ENCODE measurements at regions not wholly inside any gene's neighbourhood (a gene's known extent, or its start where the extent isn't known, plus 50 kb on each side); places are given as distances from the start of the nearest gene placed in this dataset.
"Not testable (repeated sequence)": the region's sequence is repeated elsewhere in the genome, so short reads cannot be mapped to it uniquely, and the experiment has no call there.

- DNase-seq (ENCODE audit: low read depth in 6 of 9, low spot score in 9 of 9): no peak
- Histone ChIP-seq H3K36me3 (ENCODE audit: control insufficient read depth in 2 of 2, insufficient read depth in 2 of 2, low read length in 1 of 2) (no peaks in the 10 kb centered on the region), H3K27ac (ENCODE audit: low read depth in 1 of 2, low read length in 1 of 2) (no peak overlapping the region), H3K27me3 (ENCODE audit: control insufficient read depth in 2 of 2, insufficient read depth in 1 of 2, low read length in 1 of 2) (no peaks in the 10 kb centered on the region), H3K4me3 (ENCODE audit: low read length in 2 of 2) (no peak overlapping the region), H3K4me1 (ENCODE audit: control insufficient read depth in 2 of 2, insufficient read depth in 2 of 2, low read length in 2 of 2) (no peaks in the 10 kb centered on the region), H3K9me3 (ENCODE audit: control insufficient read depth in 2 of 2, insufficient read depth in 1 of 2, low read length in 1 of 2) (no peaks in the 10 kb centered on the region)
- 75% methylated on average over 2 of the region's 2 CpGs for WGBS
Observed at GRCh38 chrX:67044866-67045265, 406.0 kb upstream of the EDA2R start.

GRCh38 chrX:67044029-67044653 is 405.3 kb upstream of the EDA2R start:
- DNase-seq (ENCODE audit: low read depth in 6 of 9, low spot score in 9 of 9): no peak
- 82% methylated on average over 4 of the region's 4 CpGs for WGBS
- H3K36me3 ChIP-seq (ENCODE audit: control insufficient read depth in 2 of 2, insufficient read depth in 2 of 2, low read length in 1 of 2): no peaks in the 10 kb centered on the region
- no peaks in the 10 kb centered on the region for H3K4me1 ChIP-seq (ENCODE audit: control insufficient read depth in 2 of 2, insufficient read depth in 2 of 2, low read length in 2 of 2)
- no peaks in the 10 kb centered on the region for H3K27me3 ChIP-seq (ENCODE audit: control insufficient read depth in 2 of 2, insufficient read depth in 1 of 2, low read length in 1 of 2)
- no peak overlapping the region for H3K27ac ChIP-seq (ENCODE audit: low read depth in 1 of 2, low read length in 1 of 2)
- no peak overlapping the region for H3K4me3 ChIP-seq (ENCODE audit: low read length in 2 of 2)
- H3K9me3 ChIP-seq (ENCODE audit: control insufficient read depth in 2 of 2, insufficient read depth in 1 of 2, low read length in 1 of 2): no peaks in the 10 kb centered on the region

GRCh38 chrX:67004451-67004850 is 365.6 kb upstream of the EDA2R start:
- Histone ChIP-seq H3K9me3 (ENCODE audit: control insufficient read depth in 2 of 2, insufficient read depth in 1 of 2, low read length in 1 of 2) (peaks cover 2 to 19% of the 10 kb centered on the region in 2 donors), H3K27ac (ENCODE audit: low read depth in 1 of 2, low read length in 1 of 2) (no peak overlapping the region), H3K27me3 (ENCODE audit: control insufficient read depth in 2 of 2, insufficient read depth in 1 of 2, low read length in 1 of 2) (no peaks in the 10 kb centered on the region), H3K36me3 (ENCODE audit: control insufficient read depth in 2 of 2, insufficient read depth in 2 of 2, low read length in 1 of 2) (no peaks in the 10 kb centered on the region), H3K4me3 (ENCODE audit: low read length in 2 of 2) (no peak overlapping the region), H3K4me1 (ENCODE audit: control insufficient read depth in 2 of 2, insufficient read depth in 2 of 2, low read length in 2 of 2) (no peaks in the 10 kb centered on the region)
- 96% methylated on average over 1 of the region's 1 CpG for WGBS
- DNase-seq (ENCODE audit: low read depth in 6 of 9, low spot score in 9 of 9): no peak

GRCh38 chrX:66994729-66995128 is 355.9 kb upstream of the EDA2R start:
- DNase-seq (ENCODE audit: low read depth in 6 of 9, low spot score in 9 of 9): no peak
- no peak overlapping the region for H3K4me3 ChIP-seq (ENCODE audit: low read length in 2 of 2)
- no peaks in the 10 kb centered on the region for H3K4me1 ChIP-seq (ENCODE audit: control insufficient read depth in 2 of 2, insufficient read depth in 2 of 2, low read length in 2 of 2)
- no peak overlapping the region for H3K27ac ChIP-seq (ENCODE audit: low read depth in 1 of 2, low read length in 1 of 2)
- WGBS: 66% methylated on average over 2 of the region's 2 CpGs
- H3K9me3 ChIP-seq (ENCODE audit: control insufficient read depth in 2 of 2, insufficient read depth in 1 of 2, low read length in 1 of 2): no peaks in the 10 kb centered on the region
- no peaks in the 10 kb centered on the region for H3K27me3 ChIP-seq (ENCODE audit: control insufficient read depth in 2 of 2, insufficient read depth in 1 of 2, low read length in 1 of 2)
- H3K36me3 ChIP-seq (ENCODE audit: control insufficient read depth in 2 of 2, insufficient read depth in 2 of 2, low read length in 1 of 2): no peaks in the 10 kb centered on the region

GRCh38 chrX:66992077-66992476 is 353.2 kb upstream of the EDA2R start:
- not testable (repeated sequence) for H3K27ac ChIP-seq (ENCODE audit: low read depth in 1 of 2, low read length in 1 of 2)

GRCh38 chrX:66988331-66988730 is 349.5 kb upstream of the EDA2R start:
- Histone ChIP-seq H3K4me3 (ENCODE audit: low read length in 2 of 2) (no peak overlapping the region), H3K27me3 (ENCODE audit: control insufficient read depth in 2 of 2, insufficient read depth in 1 of 2, low read length in 1 of 2) (no peaks in the 10 kb centered on the region), H3K27ac (ENCODE audit: low read depth in 1 of 2, low read length in 1 of 2) (no peak overlapping the region), H3K36me3 (ENCODE audit: control insufficient read depth in 2 of 2, insufficient read depth in 2 of 2, low read length in 1 of 2) (no peaks in the 10 kb centered on the region), H3K9me3 (ENCODE audit: control insufficient read depth in 2 of 2, insufficient read depth in 1 of 2, low read length in 1 of 2) (no peaks in the 10 kb centered on the region), H3K4me1 (ENCODE audit: control insufficient read depth in 2 of 2, insufficient read depth in 2 of 2, low read length in 2 of 2) (no peaks in the 10 kb centered on the region)
- DNase-seq (ENCODE audit: low read depth in 6 of 9, low spot score in 9 of 9): no peak
- 63% methylated on average over 1 of the region's 1 CpG for WGBS

More at GRCh38 chrX:66992077-66992476, 353.2 kb upstream of the EDA2R start:
- not testable (repeated sequence) for H3K27me3 ChIP-seq (ENCODE audit: control insufficient read depth in 2 of 2, insufficient read depth in 1 of 2, low read length in 1 of 2); H3K4me1 ChIP-seq (ENCODE audit: control insufficient read depth in 2 of 2, insufficient read depth in 2 of 2, low read length in 2 of 2); DNase-seq (ENCODE audit: low read depth in 6 of 9, low spot score in 9 of 9); H3K4me3 ChIP-seq (ENCODE audit: low read length in 2 of 2); H3K36me3 ChIP-seq (ENCODE audit: control insufficient read depth in 2 of 2, insufficient read depth in 2 of 2, low read length in 1 of 2); H3K9me3 ChIP-seq (ENCODE audit: control insufficient read depth in 2 of 2, insufficient read depth in 1 of 2, low read length in 1 of 2)
- 97% methylated on average over 2 of the region's 2 CpGs for WGBS

- Histone ChIP-seq H3K9me3 (ENCODE audit: control insufficient read depth in 2 of 2, insufficient read depth in 1 of 2, low read length in 1 of 2) (peaks cover 0 to 2% of the 10 kb centered on the region in 2 donors), H3K27ac (ENCODE audit: low read depth in 1 of 2, low read length in 1 of 2) (no peak overlapping the region), H3K4me1 (ENCODE audit: control insufficient read depth in 2 of 2, insufficient read depth in 2 of 2, low read length in 2 of 2) (no peaks in the 10 kb centered on the region), H3K27me3 (ENCODE audit: control insufficient read depth in 2 of 2, insufficient read depth in 1 of 2, low read length in 1 of 2) (no peaks in the 10 kb centered on the region), H3K36me3 (ENCODE audit: control insufficient read depth in 2 of 2, insufficient read depth in 2 of 2, low read length in 1 of 2) (no peaks in the 10 kb centered on the region), H3K4me3 (ENCODE audit: low read length in 2 of 2) (no peak overlapping the region)
- WGBS: 90% methylated on average over 3 of the region's 3 CpGs
- no peak for DNase-seq (ENCODE audit: low read depth in 6 of 9, low spot score in 9 of 9)
Observed at GRCh38 chrX:66961665-66962064, 322.8 kb upstream of the EDA2R start.

- no peaks in the 10 kb centered on the region for H3K9me3 ChIP-seq (ENCODE audit: control insufficient read depth in 2 of 2, insufficient read depth in 1 of 2, low read length in 1 of 2)
- WGBS: 90% methylated on average over 1 of the region's 1 CpG
- no peak for DNase-seq (ENCODE audit: low read depth in 6 of 9, low spot score in 9 of 9)
Observed at GRCh38 chrX:66931713-66932112, 292.8 kb upstream of the EDA2R start.

GRCh38 chrX:66930516-66930915 is 291.6 kb upstream of the EDA2R start:
- not testable (repeated sequence) for H3K4me3 ChIP-seq (ENCODE audit: low read length in 2 of 2); H3K4me1 ChIP-seq (ENCODE audit: control insufficient read depth in 2 of 2, insufficient read depth in 2 of 2, low read length in 2 of 2); H3K27ac ChIP-seq (ENCODE audit: low read depth in 1 of 2, low read length in 1 of 2); H3K9me3 ChIP-seq (ENCODE audit: control insufficient read depth in 2 of 2, insufficient read depth in 1 of 2, low read length in 1 of 2); H3K27me3 ChIP-seq (ENCODE audit: control insufficient read depth in 2 of 2, insufficient read depth in 1 of 2, low read length in 1 of 2); H3K36me3 ChIP-seq (ENCODE audit: control insufficient read depth in 2 of 2, insufficient read depth in 2 of 2, low read length in 1 of 2); DNase-seq (ENCODE audit: low read depth in 6 of 9, low spot score in 9 of 9)
- WGBS: 96% methylated on average over 18 of the region's 18 CpGs

More at GRCh38 chrX:66931713-66932112, 292.8 kb upstream of the EDA2R start:
- Histone ChIP-seq H3K27ac (ENCODE audit: low read depth in 1 of 2, low read length in 1 of 2) (no peak overlapping the region), H3K4me1 (ENCODE audit: control insufficient read depth in 2 of 2, insufficient read depth in 2 of 2, low read length in 2 of 2) (no peaks in the 10 kb centered on the region), H3K27me3 (ENCODE audit: control insufficient read depth in 2 of 2, insufficient read depth in 1 of 2, low read length in 1 of 2) (no peaks in the 10 kb centered on the region), H3K4me3 (ENCODE audit: low read length in 2 of 2) (no peak overlapping the region), H3K36me3 (ENCODE audit: control insufficient read depth in 2 of 2, insufficient read depth in 2 of 2, low read length in 1 of 2) (no peaks in the 10 kb centered on the region)
